ENCODE measurements at regions not wholly inside any gene's neighbourhood (a gene's known extent, or its start where the extent isn't known, plus 50 kb on each side); places are given as distances from the start of the nearest gene placed in this dataset.

DNA sequence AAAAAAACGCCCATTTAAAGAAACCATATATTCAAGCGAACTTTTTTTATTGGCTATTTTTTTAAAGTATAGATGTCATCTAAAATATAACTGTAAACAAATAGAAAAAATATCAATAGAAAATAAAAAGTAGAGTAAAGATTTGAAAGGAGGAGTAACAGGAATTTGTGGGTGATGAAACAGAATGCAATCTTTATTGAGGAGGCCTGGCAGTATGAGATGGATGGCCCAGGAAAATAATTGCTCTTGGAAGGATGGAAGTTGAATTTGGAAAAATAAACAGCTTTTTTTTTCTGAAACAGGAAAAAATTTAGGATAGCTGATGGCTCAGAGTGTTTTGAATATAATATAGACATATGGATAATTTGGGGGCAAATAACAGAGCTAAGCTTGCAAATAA, 219.0 kb downstream of the CASP12 start:
- TF ChIP-seq CTCF (IDR thresholded peaks at IDR 0.05; ENCODE audit: low read depth, low read length) (no peak), EZH2phosphoT487 (IDR thresholded peaks at IDR 0.05; ENCODE audit: low read depth) (no peak)

Data from OCI-LY3 (cell line).